Putamen (tissue), 1 donor: ENCODE measurements at regions not wholly inside any gene's neighbourhood (a gene's known extent, or its start where the extent isn't known, plus 50 kb on each side); places are given as distances from the start of the nearest gene placed in this dataset.

Source experiments
- DNase-seq: peaks from one replicate; pipeline ENCODE4 v3.0.0-alpha.2; 2016; ENCODE audit warnings: low spot score

DNA sequence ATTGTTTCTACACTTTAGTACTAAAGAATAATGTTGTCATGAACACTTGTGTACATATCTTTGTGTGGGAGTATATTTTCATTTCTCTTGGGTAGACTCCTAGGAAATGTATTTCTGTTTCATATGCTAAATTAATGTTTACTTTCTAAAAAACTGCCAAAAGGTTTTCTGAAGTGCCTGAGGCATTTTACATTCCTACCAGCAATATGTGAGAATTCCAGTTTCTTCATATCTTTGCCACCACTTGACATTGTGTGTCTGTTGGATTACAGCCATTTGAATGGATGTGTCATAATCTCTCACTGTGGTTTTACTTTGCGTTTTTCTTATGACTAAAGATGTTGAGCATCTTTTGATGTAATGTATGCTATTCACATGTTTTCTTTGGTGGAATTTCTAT, 428.2 kb upstream of the KCNH7 start:
- no peak for DNase-seq

DNA sequence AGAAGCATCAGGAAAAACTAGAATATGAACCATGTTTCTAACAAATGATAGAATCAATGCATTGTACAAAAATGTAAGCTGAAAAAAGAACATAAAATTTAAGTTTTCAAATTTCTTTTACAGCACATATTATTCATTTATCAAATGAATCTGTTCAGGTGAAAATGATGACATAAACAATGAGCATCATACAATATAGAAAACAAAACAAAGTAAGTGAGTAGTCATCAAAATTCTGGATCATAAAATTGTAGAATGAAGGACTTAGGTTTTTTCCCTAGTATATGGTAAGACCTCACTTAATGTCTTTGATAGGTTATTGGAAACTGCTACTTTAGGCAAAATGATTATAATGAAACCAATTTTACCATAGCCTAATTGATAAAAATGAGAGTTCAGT, 427.0 kb upstream of the KCNH7 start:
- no peak for DNase-seq

DNA sequence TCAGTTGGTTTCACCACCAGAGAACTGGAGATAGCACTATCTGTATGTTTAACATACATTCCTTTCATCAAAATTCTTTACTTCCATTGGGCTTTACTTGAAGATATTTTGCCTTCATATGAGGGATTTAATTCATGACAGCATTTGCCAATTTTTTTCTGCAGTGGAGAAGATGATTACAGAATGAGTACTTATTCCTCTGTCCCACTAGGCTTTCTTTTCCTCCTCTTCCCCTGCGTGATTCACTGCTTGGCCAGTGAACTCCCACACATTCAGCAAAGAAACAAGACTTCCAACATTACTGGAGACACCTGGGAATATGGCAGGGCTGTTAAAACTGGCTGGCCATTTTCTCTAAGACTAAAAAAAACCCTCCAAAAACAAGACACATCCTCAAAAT, 425.8 kb upstream of the KCNH7 start:
- DNase-seq: no peak

DNA sequence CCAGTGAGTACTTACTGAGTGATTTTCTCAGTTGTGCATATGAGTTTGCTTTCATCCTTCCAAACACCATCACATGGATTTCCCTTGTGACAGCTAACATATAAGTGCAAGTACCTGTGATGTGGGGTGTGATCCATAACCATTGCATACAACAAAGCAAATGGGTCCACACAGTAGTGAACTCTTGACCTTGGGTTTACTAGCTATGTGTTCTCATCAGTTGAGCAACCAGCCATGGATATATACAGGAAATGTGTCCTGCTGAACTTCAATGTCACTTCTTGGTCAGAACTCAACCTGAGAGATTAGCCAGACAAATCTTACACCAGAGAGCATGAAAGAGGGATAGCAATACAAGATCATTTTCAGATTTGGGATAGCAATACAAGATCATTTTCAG, 420.9 kb upstream of the KCNH7 start:
- no peak for DNase-seq

DNA sequence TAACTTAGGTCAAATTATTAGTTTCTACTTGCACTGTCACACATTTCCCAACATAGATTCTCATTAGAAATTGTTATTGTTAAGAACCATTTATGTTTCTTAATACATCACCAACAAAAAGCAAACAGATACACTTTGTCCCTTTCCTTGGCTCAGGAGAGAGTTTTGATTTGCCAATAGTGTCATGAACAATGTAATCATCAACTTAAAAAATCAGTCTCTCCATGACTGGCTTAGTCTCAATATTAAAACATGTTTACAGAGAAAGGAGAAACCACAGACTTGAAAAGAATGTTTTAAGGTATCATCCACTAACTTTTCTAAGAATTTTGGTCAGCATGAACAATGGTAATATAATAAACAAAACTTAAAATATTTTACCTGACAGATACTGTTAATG, 416.5 kb upstream of the KCNH7 start:
- no peak for DNase-seq

DNA sequence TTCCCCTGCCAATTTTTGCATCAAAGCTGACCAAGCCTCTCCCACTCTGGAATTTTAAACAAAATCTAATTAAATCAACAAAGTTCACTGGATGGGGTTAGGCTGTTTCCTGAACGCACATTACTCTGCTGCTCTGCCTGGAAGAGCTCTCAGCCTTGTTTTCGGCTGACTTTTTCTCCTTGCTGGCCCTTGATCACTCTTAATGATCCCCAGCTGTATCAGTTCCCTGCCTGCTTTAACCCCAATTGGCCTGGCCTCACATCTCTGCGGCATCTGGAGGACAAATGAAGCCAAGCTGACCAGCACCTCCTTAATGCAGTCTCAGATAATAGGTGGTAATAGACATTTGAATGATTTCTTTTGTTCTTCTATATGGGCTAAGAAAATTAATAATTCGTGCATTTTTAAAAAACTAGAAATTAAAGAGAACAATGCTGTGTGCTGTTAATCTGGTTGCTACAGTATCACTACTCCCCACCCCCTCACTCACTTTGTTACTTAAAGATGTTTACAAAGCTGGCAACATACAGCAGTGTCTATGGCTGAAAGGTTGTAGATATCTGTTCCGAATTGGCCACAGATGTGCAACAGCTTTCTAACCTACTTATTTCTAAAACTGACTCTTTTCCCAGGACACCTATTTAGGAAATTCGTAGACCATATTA, 415.2 kb upstream of the KCNH7 start:
- DNase-seq: no peak

DNA sequence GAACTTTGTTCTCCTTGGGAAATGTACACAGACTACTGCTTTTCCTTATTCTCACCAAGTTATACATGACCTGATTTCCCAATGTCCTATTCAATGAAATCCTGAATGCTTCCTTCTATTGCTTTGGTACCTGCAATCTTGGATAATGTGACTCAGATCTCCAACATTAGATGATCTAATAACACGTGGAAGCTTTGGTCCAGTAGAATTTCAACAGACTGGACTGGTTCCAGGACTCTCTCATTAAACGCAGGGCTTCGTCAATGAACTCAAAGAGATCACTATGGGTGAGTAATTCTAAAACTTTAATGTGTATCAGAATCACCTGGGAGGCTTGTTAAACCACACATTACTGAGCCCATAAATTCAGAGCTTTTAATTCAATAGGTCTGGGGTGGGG, 413.6 kb upstream of the KCNH7 start:
- DNase-seq: no peak

DNA sequence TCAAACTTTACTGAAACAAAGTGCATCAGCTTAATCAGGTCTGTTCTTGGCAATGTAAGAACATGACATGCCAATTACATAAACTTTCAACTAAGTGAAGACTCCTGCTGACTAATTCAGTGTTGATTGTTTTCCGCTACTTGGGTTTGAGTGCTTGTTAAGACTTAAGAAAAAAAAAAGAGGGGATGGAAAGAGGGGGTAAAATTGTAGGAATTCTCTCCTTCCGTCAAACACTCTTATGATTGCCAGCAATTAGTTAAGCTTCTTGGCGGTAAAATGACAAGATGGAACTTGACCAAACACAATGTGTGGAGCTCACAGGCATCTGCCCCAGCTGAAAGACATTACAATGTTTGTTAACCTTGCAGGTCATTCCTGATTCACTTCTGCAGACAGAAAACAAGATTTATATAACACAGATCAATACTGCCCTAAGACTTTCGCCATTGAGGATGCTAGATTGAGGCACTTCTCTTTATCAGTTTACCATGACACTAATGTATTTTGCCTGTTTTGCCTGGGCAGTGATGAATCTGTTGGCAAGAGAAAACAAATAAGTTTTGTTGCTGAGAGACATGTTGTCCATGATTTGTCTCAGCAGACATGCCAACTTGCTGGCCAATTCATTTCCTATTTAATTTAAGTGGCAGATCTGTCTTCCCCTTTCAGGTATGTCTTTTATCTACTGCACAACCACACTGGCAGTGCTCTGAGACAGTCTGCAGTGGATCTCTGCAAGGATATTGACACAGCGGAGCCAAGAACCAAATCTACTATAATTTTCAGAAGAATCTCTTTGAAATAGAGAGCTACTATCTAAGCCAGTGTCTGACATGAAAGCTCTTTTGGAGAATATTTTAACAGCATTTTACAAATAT, 410.0 kb upstream of the KCNH7 start:
- no peak for DNase-seq

DNA sequence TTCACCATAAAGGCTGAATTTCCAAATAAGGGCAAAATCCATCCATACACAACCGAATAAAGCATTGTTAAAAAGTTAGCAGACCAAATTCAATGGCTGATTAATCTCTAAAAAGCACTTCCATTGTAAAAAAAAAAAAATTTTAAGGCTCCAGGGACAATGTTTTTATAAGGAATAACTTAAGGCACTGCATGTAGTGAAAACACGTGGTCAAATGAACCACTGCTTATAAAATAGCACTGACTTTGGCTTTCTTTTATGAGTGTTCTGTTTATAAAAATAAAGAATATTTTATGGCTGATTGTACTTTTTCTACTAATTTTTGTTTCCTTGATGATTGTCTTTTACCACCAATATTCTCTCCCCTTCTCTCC, 409.3 kb upstream of the KCNH7 start:
- no peak for DNase-seq

DNA sequence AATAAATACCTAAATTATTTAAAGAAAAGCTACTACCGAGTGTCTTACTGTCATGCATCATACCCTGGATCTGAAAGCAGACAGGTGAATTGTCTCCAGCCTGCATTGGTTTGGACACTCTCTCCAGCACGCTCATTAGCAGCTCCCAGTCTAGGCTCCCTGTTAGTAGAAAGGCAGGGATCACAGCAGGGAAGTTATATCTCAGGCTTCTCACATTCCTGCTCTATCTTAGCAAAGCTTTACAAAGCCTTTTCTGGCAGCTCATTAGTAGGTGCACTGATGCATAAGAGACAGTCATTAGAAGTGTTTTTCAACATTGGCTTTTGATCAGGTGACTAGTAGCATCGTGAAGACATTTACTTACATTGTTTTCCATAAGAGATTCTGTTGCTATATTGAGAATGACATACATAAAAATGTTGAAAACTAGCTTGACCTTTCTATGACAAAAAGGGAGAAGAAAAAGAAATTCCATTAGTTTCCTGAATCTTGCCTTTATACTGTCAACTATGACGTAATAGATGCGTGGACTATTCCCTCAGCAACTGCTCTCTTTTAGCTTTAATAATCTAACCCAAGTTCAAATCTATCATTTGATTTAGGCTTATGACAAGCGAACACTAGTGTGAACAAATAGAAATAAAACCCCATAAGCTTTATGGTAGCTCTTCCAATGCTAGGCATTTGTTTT, 408.7 kb upstream of the KCNH7 start:
- DNase-seq: no peak

DNA sequence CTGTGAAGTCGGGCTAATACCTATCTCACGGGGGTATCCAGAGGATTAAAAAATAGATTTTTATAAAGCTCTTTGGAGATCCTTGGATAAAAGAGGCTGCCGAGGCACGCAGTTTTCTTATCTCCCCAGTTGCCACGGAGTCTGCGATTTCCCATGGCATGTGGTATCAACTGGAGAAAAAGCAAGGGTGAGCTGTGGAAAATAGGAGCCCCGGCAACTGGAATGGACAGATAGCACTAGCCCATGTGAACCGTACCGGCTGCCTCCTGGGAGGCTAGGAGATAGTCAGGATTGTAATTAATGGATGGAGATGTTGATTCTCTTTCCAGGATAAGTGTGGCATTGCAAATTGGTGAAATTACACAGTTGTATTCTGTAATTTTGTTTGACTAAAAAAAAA, 407.6 kb upstream of the KCNH7 start:
- no peak for DNase-seq

DNA sequence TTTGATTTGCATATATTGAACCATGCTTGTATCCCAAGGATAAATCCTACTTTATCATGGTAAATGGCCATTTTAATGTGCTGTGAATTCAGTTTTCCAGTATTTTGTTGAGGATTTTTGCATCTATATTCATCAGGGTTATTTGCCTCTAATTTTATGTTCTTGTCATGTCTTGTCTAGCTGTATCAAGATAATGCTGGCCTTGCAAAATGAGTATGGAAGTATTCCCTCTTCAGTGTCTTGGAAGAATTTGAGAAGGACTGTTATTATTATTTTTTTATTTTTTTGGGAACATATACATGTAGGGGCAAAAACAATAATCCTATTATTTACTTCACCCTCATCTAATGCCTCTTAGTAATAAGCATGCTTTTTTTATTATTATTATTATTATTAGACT, 398.0 kb upstream of the KCNH7 start:
- no peak for DNase-seq

DNA sequence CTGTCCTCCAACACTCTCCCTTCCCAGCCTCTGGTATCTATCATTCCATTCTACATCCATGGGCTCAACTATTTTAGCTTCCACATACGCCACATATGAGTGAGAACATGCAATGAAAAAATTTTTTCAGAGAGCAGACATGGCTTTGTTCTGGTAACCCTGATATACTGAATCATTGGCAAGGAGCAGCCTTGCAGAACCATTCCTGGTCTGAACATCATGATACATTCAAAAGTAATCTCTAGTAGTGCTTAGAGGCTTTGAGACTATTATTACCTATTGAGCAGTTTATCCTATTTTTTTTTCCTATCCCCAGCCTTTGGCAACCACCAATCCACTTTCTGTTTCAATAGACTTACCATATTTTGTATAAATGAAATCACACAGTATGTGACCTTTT, 393.1 kb upstream of the KCNH7 start:
- no peak for DNase-seq

DNA sequence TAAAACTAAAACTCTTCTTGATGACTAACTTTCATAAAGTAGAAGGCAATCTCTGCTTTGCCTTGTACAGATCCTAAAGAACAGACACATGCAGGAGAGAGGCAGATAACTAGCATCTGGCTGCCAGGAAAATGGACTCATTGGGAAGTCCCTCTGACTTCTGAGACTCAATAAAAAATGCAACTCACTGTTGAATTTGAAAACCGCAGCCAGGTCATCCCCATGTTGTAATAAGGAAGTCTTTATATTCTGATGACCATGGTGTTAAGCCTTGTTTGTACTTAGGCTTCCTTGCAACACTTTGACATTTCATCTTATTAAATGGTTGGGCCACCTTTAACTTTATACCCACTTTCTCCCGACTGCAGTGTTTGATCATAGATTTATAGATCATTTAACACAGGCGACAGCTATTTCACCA, 375.1 kb upstream of the KCNH7 start:
- DNase-seq: no peak

DNA sequence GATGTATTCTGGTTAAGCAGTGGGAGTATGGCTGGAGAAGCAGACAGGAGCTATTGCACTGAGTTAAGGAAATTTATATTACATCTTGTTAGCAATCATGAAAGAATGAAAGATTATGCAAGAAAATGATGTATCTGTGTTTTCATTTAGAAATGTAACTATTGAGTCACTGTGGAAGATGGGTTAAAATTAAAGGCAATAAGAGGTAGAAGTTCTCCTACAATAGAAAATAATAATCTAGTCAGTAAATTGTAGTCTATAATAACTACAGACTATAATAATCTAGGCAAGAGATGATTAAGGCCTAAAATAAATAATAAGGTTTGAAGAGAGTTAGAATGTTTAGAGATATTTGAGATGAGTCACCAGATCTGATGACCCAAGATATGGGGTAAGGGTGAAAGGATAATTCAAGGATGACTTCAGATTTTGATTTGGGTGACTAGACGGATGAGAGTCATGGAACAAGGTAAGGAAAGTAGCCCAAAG, 371.9 kb upstream of the KCNH7 start:
- no peak for DNase-seq

DNA sequence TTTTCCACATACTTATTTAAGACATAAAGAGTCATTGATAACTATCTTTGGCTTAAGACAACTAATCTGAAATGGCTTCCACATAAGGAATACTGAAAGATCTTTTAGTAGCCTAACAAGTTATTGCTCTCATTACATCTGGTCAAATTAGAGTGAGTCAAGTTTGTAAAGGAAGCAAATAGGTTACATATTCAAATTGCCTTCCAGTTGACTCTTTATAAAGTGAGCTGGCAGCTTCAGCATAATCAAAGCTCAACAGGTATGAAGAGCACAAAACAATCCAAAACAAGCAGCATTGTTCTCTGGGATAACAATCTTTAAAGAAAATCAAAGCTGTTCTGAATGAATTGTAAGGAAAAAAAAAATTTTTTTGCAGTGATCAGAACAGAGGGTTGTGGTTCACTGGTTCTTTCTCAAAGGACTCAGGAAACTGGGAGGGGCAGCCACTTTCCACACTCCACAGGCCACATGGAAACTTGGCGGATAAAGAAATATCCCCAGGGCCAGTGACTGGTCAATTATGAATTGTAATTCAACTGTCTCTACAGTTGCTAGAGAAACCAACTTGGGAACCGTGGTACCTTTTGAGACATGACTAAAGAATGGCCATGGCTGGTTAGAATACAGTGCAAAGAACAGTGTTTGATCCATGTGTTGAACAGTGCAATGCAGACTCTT, 369.3 kb upstream of the KCNH7 start:
- no peak for DNase-seq

DNA sequence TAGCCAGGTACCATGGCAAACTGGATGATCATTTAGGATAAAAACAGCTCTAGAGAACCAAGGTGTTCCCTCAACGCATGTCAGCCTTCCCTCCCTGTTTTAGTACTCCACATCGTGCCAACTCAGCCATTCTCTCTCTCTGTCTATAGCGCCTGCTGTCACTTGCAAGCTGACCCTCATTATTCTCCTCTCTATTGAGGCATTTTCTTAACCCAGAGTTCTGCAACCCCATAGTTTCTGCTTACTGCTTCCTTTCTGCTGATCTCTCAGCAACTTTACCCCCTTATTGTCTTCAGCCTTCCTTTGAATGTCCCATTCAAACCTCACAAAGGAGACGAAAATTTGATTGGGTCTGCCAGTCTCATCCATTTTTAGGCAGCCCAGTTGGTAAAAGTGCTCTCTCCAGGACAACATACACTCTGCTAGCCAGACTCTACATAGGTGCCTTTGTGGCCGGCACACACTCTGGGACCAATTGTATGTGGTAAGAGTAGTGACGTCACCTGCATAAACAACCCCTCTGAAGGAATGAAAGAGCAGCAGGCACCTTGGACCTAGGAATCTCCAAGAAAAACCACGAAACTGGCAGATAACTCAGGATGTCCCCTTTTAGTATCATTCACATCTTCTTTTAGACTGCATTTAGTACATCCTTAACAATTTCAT, 367.2 kb upstream of the KCNH7 start:
- DNase-seq: no peak

DNA sequence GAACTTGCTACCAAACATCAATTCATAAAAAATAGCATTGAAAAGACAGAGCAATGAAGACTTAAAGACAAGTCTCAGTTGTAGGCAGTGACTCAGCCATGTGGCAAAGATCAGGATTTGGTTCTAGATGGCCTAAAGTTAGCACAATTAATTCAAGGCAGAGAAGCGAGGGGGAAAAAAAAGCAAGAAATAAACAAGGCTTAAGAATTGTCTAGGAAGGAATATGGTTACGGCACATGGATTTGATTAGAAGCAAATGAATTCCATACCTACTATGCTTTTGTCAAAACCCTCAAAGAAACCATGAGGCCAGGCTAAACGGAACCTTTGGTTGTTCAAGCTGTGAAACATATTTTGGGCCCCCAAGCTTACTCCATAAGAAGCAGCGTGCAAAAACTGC, 362.2 kb upstream of the KCNH7 start:
- DNase-seq: no peak

DNA sequence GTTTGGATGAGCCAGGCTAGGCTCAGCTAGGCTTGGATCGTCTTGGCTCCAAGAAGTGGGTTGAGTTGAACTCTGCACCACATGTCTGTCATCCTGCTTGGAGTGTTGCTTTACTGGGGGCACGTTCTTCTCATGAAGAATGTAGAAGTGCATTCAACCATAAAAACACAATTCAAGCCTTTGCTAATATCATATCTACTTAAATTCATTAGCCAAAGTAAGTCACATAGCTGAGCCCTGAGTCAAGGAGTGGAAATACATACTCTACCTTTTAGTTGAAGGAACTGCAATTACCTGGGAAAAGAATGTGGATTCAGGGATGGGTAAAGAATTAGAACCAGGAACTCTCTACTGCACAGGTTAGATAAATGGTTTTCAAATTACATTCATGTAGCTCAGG, 360.4 kb upstream of the KCNH7 start:
- no peak for DNase-seq

DNA sequence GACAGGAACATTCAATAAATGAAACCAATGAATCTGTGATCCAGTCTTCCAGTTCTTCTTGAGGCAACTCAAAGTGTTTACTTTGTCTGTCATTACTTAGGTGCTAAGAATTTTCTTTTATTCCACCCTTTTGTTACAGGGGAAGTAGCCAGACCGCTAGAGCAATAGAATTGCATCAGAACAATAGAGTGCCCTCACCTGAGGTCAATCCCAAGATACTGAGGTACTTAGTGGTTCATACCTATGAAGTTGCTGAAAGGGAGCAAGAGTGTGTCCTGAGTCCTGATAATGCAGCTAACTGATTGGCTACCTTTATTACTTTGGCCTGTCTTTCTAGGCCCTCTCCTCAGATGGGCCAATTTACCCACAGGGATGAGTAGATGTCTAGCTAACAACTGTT, 359.4 kb upstream of the KCNH7 start:
- no peak for DNase-seq

DNA sequence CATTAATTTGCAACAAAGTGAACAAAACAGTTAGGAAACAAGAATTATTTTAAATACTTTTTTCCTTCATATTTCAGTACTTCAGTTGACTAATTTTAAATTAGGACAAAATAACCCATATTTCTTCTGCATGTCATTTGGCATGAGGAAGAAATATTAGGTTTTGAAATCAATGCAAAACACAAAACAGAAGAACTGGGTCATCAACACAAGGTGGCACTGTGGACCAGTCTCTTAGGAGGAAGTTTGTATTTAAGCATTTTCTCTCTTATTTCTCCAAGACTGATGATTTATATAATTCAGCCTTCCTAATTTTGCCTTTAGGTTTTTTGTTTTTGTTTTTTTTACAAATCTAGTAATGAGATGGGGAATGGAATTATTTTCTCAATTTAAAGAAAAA, 352.8 kb upstream of the KCNH7 start:
- DNase-seq: peak; percentile 25
